ENCODE measurements at regions not wholly inside any gene's neighbourhood (a gene's known extent, or its start where the extent isn't known, plus 50 kb on each side); places are given as distances from the start of the nearest gene placed in this dataset.
"Not testable (repeated sequence)": the region's sequence is repeated elsewhere in the genome, so short reads cannot be mapped to it uniquely, and the experiment has no call there.

DNA sequence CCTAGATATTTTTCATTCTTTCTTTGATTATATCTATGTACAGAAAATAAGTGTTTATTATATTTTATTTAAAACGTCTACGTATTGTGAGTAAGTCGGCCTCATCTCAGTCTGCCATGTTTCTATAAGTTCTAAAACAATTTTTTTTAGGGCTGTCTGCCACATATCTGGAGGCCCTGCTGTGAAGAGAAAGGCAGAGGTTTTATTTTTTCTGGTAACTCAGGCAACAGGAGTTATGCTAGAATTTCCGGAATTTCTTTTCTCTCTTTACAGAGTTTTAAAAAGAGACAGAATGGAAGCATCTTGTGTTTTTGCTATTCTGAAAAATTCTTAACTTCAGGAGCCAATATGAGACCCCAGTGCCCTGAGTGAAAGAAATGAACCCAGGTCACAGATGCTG is 1124.0 kb upstream of the TENM3 start:
- DNase-seq (no peak), ATAC-seq (replicated peaks) (no peak)
- Mint-ChIP-seq H3K27me3 (no peaks in the 10 kb centered on the region), H3K36me3 (ENCODE audit: insufficient read depth) (no peaks in the 10 kb centered on the region), H3K27ac (no peak overlapping the region), H3K4me3 (no peak overlapping the region), H3K9me3 (peaks cover 0 to 2% of the 10 kb centered on the region in 2 donors), H3K4me1 (ENCODE audit: low read depth in 2 of 2) (no peaks in the 10 kb centered on the region)

DNA sequence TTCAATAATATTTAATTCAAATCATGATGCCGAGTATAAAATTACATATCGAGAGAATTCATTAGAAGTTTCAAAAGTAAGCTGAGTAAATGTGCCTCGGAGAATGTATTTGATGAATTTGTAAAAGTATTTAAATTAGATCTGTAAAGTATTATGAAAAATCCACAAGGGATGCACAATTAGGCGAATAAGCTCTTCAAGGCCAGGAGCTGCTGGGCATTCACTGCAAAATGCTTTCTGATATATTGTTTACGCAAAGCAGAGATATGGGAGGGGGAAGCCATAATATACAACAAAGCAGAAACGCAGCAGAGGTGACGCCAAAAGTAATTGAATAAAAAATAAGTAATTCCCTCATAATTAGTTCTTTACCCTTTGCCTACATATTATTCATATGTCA is 1121.5 kb upstream of the TENM3 start:
- H3K4me3 Mint-ChIP-seq: no peak overlapping the region

DNA sequence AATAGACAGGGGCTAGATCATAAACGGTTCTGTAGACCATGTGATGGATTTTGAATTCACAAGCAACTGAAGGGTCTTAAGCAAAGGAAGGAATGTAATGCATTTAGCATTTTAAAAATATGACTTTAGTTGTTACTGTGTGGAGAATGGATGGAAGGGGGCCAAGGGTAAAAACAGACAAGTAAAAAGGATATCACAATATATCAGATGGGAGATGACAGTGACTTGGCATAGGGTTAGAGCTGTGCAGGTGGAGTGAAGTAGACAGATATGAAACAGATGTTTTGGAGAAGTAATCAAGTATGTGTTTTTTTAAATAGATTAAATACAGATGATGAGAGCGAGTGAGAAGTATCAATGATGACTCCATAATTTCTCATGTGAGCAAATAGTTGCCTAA is 1116.0 kb upstream of the TENM3 start:
- Mint-ChIP-seq H3K9me3 (peaks cover 18 to 29% of the 10 kb centered on the region in 2 donors), H3K4me1 (ENCODE audit: low read depth in 2 of 2) (no peaks in the 10 kb centered on the region), H3K4me3 (no peak overlapping the region), H3K36me3 (ENCODE audit: insufficient read depth) (no peaks in the 10 kb centered on the region), H3K27ac (no peak overlapping the region), H3K27me3 (no peaks in the 10 kb centered on the region)
- no peak for DNase-seq
- ATAC-seq (replicated peaks): no peak

More for the DNA sequence above, 1121.5 kb upstream of the TENM3 start:
- Mint-ChIP-seq H3K27ac (no peak overlapping the region), H3K4me1 (ENCODE audit: low read depth in 2 of 2) (no peaks in the 10 kb centered on the region), H3K9me3 (peaks cover 4 to 7% of the 10 kb centered on the region in 2 donors), H3K27me3 (no peaks in the 10 kb centered on the region), H3K36me3 (ENCODE audit: insufficient read depth) (no peaks in the 10 kb centered on the region)
- no peak for ATAC-seq (replicated peaks)
- DNase-seq: no peak

DNA sequence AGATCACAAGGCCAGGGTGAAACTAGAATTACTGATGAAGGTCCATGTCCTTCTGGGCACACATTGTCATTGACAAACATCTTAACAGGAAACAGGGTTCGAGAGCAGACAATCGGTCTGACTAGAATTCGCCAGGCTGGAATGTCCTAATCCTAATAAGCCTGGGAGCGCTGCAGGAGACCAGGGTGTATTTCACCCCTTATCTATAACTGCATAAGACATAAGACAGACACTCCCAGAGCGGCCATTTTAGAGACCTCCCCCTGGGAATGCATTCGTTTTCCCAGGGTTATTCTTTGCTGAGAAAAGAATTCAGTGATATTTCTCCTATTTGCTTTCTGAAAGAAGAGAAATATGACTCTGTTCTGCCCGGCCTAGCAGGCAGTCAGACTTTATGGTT is 1112.9 kb upstream of the TENM3 start:
- peaks cover 20 to 36% of the 10 kb centered on the region in 2 donors for H3K9me3 Mint-ChIP-seq
- H3K4me3 Mint-ChIP-seq; ATAC-seq (replicated peaks); H3K27me3 Mint-ChIP-seq; H3K36me3 Mint-ChIP-seq (ENCODE audit: insufficient read depth); H3K27ac Mint-ChIP-seq; H3K4me1 Mint-ChIP-seq (ENCODE audit: low read depth in 2 of 2); DNase-seq: not testable (repeated sequence)

DNA sequence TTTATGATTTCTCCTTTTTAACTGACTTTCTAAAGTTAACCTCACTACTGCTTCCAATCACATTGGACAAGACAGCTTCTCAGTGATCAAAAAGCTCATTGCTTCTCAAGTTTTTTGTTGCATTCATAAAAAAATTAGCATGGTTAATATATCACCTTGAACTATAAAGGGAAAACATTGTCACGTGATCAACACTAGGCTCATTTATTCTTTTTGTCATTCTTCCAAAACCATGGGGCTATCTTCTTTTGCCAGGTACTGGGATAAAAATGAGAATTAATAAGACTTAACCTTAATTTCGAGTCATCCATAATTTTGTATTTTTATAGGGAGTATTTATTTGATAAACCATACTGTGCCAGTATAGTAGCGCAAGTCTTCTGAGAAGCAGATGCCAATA is 1105.9 kb upstream of the TENM3 start:
- no peak for DNase-seq
- no peak overlapping the region for H3K4me3 Mint-ChIP-seq
- no peaks in the 10 kb centered on the region for H3K27me3 Mint-ChIP-seq
- H3K36me3 Mint-ChIP-seq (ENCODE audit: insufficient read depth): no peaks in the 10 kb centered on the region
- H3K4me1 Mint-ChIP-seq (ENCODE audit: low read depth in 2 of 2): no peaks in the 10 kb centered on the region
- no peak overlapping the region for H3K27ac Mint-ChIP-seq
- H3K9me3 Mint-ChIP-seq: peaks cover 4 to 7% of the 10 kb centered on the region in 2 donors
- ATAC-seq (replicated peaks): no peak

DNA sequence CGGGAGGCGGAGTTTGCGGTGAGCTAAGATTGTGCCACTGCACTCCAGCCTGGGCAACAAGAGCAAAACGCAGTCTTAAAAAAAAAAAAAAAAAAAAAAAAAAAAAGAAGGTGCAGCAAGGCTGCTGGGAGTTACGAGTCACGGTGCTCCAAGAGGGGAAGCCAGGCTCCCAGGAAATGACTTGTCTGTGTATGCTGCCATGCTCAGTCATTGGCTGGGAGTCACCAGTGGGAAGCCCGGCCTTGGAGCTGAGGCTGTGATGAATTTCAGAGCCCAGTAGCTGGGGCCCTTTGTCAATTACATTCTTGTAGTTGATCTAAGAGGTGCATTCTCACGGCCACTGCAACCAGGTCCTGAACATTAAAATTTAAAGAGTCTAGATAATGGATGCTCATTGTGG is 1105.1 kb upstream of the TENM3 start:
- Mint-ChIP-seq H3K4me1 (ENCODE audit: low read depth in 2 of 2) (no peaks in the 10 kb centered on the region), H3K27ac (no peak overlapping the region), H3K4me3 (no peak overlapping the region), H3K9me3 (peaks cover 4 to 7% of the 10 kb centered on the region in 2 donors), H3K27me3 (no peaks in the 10 kb centered on the region), H3K36me3 (ENCODE audit: insufficient read depth) (no peaks in the 10 kb centered on the region)
- DNase-seq: no peak
- no peak for ATAC-seq (replicated peaks)

DNA sequence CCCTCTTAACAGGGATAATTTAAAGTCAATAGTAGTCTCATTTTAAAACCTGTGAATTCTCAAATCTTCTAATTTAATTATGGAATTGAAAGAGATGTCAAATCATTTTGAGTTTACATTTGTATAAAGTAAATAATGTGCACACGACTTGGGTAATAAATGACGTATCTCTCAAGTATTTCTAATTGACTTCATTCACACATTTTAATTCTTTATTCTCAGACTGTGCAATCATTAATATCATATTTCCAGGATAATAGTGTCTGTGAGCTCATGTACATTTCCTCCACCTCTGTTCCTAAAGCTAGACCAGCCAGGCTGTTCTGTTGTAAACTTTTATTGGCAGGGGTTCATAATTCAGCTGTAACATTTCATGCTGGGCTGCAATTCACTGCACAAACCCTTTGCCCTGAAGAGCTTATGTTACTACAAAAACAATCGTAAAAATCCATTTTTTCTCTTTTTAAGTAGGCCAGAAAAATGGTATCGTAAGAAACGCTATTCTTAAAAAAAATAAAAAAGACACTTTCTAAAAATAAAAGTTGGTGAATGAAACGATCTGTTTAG is 1103.1 kb upstream of the TENM3 start:
- H3K36me3 Mint-ChIP-seq (ENCODE audit: insufficient read depth): no peaks in the 10 kb centered on the region
- ATAC-seq (replicated peaks) (no peak), DNase-seq (no peak)
- no peak overlapping the region for H3K27ac Mint-ChIP-seq
- no peaks in the 10 kb centered on the region for H3K4me1 Mint-ChIP-seq (ENCODE audit: low read depth in 2 of 2)
- no peaks in the 10 kb centered on the region for H3K9me3 Mint-ChIP-seq
- no peaks in the 10 kb centered on the region for H3K27me3 Mint-ChIP-seq
- H3K4me3 Mint-ChIP-seq: no peak overlapping the region

DNA sequence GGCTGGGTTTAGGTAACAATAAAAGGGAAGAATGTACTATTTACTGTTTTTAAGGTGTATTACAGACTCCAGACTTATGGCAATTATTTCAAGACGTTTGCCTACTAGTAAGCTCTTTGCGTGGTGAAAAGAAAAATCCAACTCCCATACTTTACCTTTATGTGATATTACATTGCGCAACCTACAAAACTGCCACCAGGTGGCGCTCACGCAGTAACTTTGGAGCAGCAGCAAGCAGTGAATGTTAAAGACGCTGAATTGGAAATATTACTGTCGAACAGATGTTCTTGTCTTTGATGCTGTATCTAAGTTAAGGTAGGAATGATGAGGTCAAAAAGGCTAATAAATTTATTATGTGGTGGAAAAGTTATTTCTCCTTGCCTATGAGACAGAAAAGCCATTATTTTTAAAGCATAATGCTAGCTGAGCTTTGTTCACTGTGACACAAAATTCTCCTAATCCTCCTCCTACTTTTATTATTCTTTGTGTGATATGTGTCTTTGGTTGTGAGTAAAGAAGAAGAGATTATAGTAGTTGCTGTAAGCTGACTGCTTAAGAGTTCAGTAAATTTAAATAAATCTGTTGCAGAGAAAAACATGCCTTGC is 1099.8 kb upstream of the TENM3 start:
- no peaks in the 10 kb centered on the region for H3K36me3 Mint-ChIP-seq (ENCODE audit: insufficient read depth)
- ATAC-seq (replicated peaks) (peak; percentile 44), DNase-seq (peak; percentile 31 to 38 (median 38))
- H3K27ac Mint-ChIP-seq: no peak overlapping the region
- no peaks in the 10 kb centered on the region for H3K9me3 Mint-ChIP-seq
- H3K4me1 Mint-ChIP-seq (ENCODE audit: low read depth in 2 of 2): no peaks in the 10 kb centered on the region
- no peak overlapping the region for H3K4me3 Mint-ChIP-seq
- H3K27me3 Mint-ChIP-seq: no peaks in the 10 kb centered on the region

DNA sequence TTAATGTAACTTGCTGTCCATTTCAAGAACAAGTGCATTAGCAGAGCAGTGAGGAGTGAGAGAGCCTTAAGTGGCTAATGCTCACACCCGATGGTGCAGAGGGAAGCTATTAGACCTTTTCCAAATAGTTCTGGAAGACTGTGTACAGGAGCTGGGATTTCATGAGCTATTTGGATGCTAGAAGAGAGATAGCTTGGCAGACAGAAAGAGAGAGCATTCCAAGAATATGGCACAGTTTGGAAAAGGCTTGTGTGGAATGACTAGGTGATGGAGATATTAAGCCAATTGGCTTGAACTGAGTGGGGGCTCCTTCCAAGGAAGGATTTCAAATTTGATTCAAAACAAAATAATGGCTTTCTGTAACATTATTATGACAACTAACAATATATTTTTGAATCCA is 1097.2 kb upstream of the TENM3 start:
- DNase-seq (no peak), ATAC-seq (replicated peaks) (no peak)
- no peaks in the 10 kb centered on the region for H3K36me3 Mint-ChIP-seq (ENCODE audit: insufficient read depth)
- H3K27ac Mint-ChIP-seq: no peak overlapping the region
- H3K4me3 Mint-ChIP-seq: no peak overlapping the region
- no peaks in the 10 kb centered on the region for H3K27me3 Mint-ChIP-seq
- H3K4me1 Mint-ChIP-seq (ENCODE audit: low read depth in 2 of 2): no peaks in the 10 kb centered on the region
- no peaks in the 10 kb centered on the region for H3K9me3 Mint-ChIP-seq

DNA sequence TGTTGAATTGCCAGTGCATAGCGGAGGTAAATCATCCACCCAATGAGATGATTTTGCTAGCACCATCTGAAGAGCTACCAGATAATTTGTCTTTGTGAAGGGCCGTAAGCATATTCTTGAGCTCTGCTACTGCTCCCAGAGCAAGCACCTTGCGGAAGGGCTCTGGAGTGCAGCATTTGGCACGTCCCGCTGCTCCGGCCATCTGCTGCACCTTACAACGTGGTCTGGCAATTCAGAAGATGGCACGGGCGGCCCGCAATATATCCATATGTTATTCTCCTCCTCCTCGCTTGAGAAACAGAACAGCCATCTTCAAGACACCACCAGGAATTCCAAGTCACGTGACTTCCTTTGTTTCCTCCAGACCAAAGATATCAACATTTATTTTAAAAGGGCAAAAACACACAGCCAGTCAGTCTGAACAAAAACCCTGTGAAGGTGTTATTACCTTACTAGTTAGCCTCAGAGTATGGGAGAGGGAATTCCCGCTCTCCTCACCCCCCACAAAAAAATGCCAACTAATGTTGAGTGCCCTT is 1095.7 kb upstream of the TENM3 start:
- no peaks in the 10 kb centered on the region for H3K4me1 Mint-ChIP-seq (ENCODE audit: low read depth in 2 of 2)
- H3K36me3 Mint-ChIP-seq (ENCODE audit: insufficient read depth): no peaks in the 10 kb centered on the region
- DNase-seq (no peak), ATAC-seq (replicated peaks) (no peak)
- H3K27ac Mint-ChIP-seq: no peak overlapping the region
- H3K4me3 Mint-ChIP-seq: no peak overlapping the region
- no peaks in the 10 kb centered on the region for H3K27me3 Mint-ChIP-seq
- H3K9me3 Mint-ChIP-seq: peaks cover 0 to 1% of the 10 kb centered on the region in 2 donors

DNA sequence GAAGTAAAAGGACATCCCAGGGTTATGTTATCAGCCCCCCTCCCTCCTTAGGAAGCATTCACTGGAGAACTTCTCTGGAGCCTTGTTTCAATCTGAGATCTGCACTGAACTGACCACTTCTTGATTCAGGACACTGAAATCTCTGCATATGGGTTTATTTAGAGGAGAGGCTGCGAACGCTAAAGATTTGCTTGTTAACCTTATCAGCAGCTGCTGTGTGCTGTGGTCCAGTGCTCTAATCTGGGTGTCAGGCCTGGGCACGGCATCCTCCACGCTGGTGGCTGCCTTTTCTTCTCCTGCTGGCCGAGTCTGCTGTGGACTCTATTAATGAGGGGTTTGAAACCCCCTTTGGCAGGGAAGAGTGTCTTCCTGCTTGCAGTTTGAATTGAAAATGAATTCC is 1094.7 kb upstream of the TENM3 start:
- no peaks in the 10 kb centered on the region for H3K4me1 Mint-ChIP-seq (ENCODE audit: low read depth in 2 of 2)
- no peaks in the 10 kb centered on the region for H3K36me3 Mint-ChIP-seq (ENCODE audit: insufficient read depth)
- H3K4me3 Mint-ChIP-seq: no peak overlapping the region
- no peaks in the 10 kb centered on the region for H3K27me3 Mint-ChIP-seq
- DNase-seq: no peak
- ATAC-seq (replicated peaks): no peak
- H3K9me3 Mint-ChIP-seq: peaks cover 0 to 1% of the 10 kb centered on the region in 2 donors
- H3K27ac Mint-ChIP-seq: no peak overlapping the region

DNA sequence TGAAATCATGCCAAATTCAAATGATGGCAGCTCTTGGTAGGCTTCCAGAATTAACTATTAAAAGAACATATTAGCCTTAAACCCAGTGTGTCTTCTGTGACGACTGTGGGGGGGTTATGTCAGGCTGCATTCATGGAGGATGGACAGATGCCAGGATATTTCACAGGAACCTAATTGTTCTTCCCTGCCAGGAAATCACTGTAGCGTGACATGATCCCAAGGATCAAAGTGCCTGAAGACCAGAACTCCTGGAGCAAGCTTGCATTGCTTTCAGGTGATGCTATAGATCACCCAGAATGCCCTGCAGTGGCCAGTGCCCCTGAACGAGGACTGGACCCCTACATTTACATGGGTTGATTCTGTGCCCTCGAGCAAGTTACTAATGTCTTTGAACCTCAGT is 1093.0 kb upstream of the TENM3 start:
- ATAC-seq (replicated peaks) (no peak), DNase-seq (no peak)
- H3K9me3 Mint-ChIP-seq: peaks cover 0 to 4% of the 10 kb centered on the region in 2 donors
- no peaks in the 10 kb centered on the region for H3K27me3 Mint-ChIP-seq
- H3K4me3 Mint-ChIP-seq: no peak overlapping the region
- H3K4me1 Mint-ChIP-seq (ENCODE audit: low read depth in 2 of 2): no peaks in the 10 kb centered on the region
- no peaks in the 10 kb centered on the region for H3K36me3 Mint-ChIP-seq (ENCODE audit: insufficient read depth)
- no peak overlapping the region for H3K27ac Mint-ChIP-seq

DNA sequence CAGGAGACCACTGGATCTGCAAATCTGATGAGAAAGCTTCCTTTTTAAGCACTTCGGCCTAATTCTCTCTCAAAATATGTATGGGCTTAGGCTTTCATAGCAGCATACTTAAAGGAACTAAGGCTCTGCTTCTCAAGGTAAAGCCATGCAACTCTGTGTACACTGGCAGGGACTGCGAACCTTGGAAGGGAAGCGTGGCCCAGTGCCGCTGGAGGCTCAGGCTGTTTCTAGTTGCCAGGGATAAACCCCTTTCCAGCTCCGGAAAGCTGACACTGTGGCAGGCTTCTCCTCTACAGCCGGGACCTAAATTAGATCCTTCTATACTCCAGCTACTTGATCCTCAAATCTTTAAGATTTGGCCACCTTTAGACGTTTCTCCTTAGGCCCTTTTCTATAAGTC is 1091.3 kb upstream of the TENM3 start:
- no peaks in the 10 kb centered on the region for H3K27me3 Mint-ChIP-seq
- no peaks in the 10 kb centered on the region for H3K4me1 Mint-ChIP-seq (ENCODE audit: low read depth in 2 of 2)
- DNase-seq (no peak), ATAC-seq (replicated peaks) (no peak)
- H3K4me3 Mint-ChIP-seq: no peak overlapping the region
- peaks cover 0 to 4% of the 10 kb centered on the region in 2 donors for H3K9me3 Mint-ChIP-seq
- no peaks in the 10 kb centered on the region for H3K36me3 Mint-ChIP-seq (ENCODE audit: insufficient read depth)
- H3K27ac Mint-ChIP-seq: no peak overlapping the region

DNA sequence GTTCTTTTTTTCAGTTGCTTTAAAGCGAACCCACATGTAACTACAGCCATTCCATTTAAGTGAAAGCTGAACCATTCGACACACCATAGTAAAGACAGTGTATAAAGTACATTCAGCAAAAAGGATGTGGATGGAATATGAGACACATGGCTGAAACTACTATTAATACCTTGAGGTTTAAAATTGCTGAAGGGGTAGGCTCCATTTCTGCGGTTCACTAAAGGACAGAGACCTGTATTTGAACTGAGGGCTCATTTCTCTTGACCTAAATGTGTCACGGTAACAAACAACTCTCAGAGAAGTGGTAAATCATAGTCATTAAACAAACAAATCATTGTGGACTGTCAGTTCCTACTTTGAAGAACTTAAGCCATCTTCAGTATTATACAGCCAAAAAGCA is 1085.6 kb upstream of the TENM3 start:
- no peak overlapping the region for H3K4me3 Mint-ChIP-seq

More for the DNA sequence above, 1085.6 kb upstream of the TENM3 start:
- no peaks in the 10 kb centered on the region for H3K27me3 Mint-ChIP-seq
- DNase-seq (no peak), ATAC-seq (replicated peaks) (no peak)
- peaks cover 7 to 11% of the 10 kb centered on the region in 2 donors for H3K9me3 Mint-ChIP-seq
- no peak overlapping the region for H3K27ac Mint-ChIP-seq
- no peaks in the 10 kb centered on the region for H3K36me3 Mint-ChIP-seq (ENCODE audit: insufficient read depth)
- H3K4me1 Mint-ChIP-seq (ENCODE audit: low read depth in 2 of 2): no peaks in the 10 kb centered on the region

All from effector memory CD8-positive, alpha-beta T cell (primary cell).